Activated T-helper 1 cell treated with anti-CD3 and anti-CD28 coated beads, Interleukin-12 subunit alpha, Interleukin-12 subunit beta, Interleukin-2, Interleukin-4 antibody, amounts not matched to agents 30 ng/mL and 10 ng/mL and 1 ng/mL, durations not matched to agents 14 hours and 24 hours and 36 hours (primary cell): ENCODE measurements at regions not wholly inside any gene's neighbourhood (a gene's known extent, or its start where the extent isn't known, plus 50 kb on each side); places are given as distances from the start of the nearest gene placed in this dataset.
"Not testable (repeated sequence)": the region's sequence is repeated elsewhere in the genome, so short reads cannot be mapped to it uniquely, and the experiment has no call there.

ENCODE experiments used
- DNase-seq: peaks from one replicate; pipeline ENCODE4 v3.0.0; 2021; ENCODE audit warnings: low spot score
- H3K27ac Mint-ChIP-seq: one replicate; pipeline ENCODE4 v1.8.0; 2021; ENCODE audit warnings: mild to moderate bottlenecking, mixed read lengths
- H3K27me3 Mint-ChIP-seq: one replicate; pipeline ENCODE4 v1.8.0; 2022; ENCODE audit warnings: mild to moderate bottlenecking, moderate library complexity, mixed read lengths; ENCODE audit not compliant: insufficient read depth
- H3K36me3 Mint-ChIP-seq: one replicate; pipeline ENCODE4 v1.8.0; 2021; ENCODE audit warnings: low read depth, mixed read lengths
- H3K4me1 Mint-ChIP-seq: one replicate; pipeline ENCODE4 v1.8.0; 2021; ENCODE audit warnings: low read depth, mixed read lengths
- H3K4me3 Mint-ChIP-seq: one replicate; pipeline ENCODE4 v1.8.0; 2021; ENCODE audit warnings: mild to moderate bottlenecking, moderate library complexity, mixed read lengths
- H3K9me3 Mint-ChIP-seq: one replicate; pipeline ENCODE4 v1.8.0; 2021; ENCODE audit warnings: mixed read lengths
- intact Hi-C: fragments of 100-400 bp; cut with micrococcal nuclease; formaldehyde crosslinking; loops from one replicate; pipeline ENCODE4 v1.15.1; 2024

DNA sequence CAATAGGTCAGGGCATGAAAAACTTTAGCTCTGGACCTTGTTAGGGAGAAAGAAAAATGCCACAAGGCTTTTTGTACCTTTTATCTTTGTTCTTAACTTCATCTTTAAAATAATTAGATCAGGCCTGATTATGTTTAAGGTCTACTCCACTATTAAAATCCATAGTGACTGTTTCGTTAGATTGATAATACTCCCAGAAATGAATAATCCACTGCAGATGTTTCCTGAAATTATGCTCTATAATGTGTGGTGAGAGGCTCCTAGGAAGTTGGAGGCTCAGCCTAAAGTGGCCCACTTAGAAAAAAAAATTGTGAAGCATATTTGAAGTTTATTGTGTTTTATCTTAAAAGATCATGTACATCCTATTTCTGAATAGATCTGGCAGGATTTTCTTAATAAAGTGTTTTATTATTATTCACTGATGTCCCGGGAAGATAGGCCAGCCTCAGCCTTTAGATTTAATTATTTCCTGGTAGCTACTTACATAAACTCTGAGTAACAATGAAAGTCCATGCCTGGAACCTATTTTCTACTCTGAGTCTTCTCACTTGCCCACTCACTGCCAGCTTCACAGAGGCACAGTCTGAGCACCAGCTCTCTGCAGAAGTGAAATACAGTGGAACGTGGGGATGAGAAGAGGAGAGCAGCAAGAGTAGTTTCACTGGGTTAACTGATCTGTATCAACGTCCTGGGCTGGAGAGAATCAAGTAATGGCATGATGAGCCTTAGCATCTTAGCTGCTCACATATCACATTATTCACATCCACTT is 126.8 kb upstream of the TMEM170B start:
- Mint-ChIP-seq H3K27ac (peak overlapping the region; percentile 71), H3K4me1 (peaks cover 57% of the 10 kb centered on the region), H3K9me3 (peaks cover 13% of the 10 kb centered on the region), H3K4me3 (no peak overlapping the region), H3K27me3 (no peaks in the 10 kb centered on the region), H3K36me3 (peaks cover 3% of the 10 kb centered on the region)
- intact Hi-C loops: loop anchor here (5.0 kb wide), 3 partner anchors 87 to 238 kb away; partner anchors contain the start of gene TMEM170B
- no peak for DNase-seq

DNA sequence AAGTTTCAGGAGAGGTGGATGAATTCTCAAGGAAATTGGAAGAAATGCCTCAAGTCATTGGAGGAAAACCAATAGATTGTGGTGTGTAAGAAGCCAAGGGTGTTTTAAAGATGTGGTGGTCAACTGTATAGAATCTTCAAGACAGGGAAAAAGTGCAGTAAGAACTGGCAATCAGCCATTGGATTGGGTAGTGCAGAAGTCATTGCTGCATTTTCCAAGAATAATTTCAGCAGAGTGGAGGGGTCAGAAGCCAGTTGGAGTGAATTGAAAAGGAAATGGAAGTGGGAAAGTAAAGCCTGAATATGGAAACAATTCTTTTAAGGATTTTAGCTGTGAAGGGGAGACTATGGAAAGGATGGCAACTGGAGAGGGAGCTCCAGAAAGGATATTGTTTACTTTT is 128.2 kb upstream of the TMEM170B start:
- peaks cover 12% of the 10 kb centered on the region for H3K9me3 Mint-ChIP-seq
- no peak for DNase-seq
- H3K27ac Mint-ChIP-seq: peak overlapping the region; percentile 46
- H3K4me1 Mint-ChIP-seq: peaks cover 43% of the 10 kb centered on the region
- peaks cover 3% of the 10 kb centered on the region for H3K36me3 Mint-ChIP-seq
- intact Hi-C loops: no loop called here
- H3K27me3 Mint-ChIP-seq: no peaks in the 10 kb centered on the region
- H3K4me3 Mint-ChIP-seq: no peak overlapping the region

DNA sequence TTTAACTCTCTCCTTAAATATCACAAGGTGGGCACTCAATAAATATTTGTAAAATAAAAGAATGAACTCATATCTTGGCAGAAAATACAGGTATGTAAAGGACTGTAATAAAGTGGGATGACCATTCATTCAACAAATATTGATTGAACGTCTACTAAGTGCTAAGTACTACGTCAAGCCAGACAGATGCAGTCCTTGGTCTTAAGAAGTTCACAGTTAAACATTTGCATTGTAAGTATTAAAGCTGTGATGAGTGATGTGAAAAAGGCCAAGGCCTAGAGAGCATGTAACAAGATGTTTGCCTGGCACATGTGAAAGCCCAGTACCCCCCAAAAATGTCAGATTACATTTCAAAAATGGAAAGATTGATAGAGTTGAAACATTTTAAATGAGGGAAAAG is 130.1 kb upstream of the TMEM170B start:
- no peaks in the 10 kb centered on the region for H3K27me3 Mint-ChIP-seq
- no peak overlapping the region for H3K27ac Mint-ChIP-seq
- peaks cover 3% of the 10 kb centered on the region for H3K36me3 Mint-ChIP-seq
- peaks cover 9% of the 10 kb centered on the region for H3K9me3 Mint-ChIP-seq
- intact Hi-C loops: no loop called here
- DNase-seq: no peak
- peaks cover 24% of the 10 kb centered on the region for H3K4me1 Mint-ChIP-seq
- H3K4me3 Mint-ChIP-seq: no peak overlapping the region

DNA sequence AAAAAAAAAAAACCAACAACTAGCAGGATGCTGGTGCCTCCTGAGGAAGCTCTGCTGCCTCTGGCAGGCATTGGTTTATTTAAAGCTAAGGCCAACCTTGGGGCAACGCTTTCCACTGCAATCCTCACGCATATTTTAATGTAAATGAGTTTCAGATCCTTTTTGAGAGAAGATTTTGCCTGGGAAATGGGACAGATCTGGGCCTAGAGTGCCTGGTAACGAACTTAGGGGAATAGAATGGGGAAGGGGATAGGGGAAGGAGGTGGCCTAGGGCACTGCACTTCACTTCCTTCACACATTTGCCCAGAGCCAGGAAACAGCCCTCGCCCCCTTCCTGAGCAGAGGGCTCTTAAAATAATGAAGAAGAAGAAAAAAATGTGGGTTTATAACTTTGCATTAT is 132.7 kb upstream of the TMEM170B start:
- H3K27me3 Mint-ChIP-seq: peaks cover 2% of the 10 kb centered on the region
- no peak for DNase-seq
- H3K9me3 Mint-ChIP-seq: peaks cover 9% of the 10 kb centered on the region
- H3K4me3 Mint-ChIP-seq: no peak overlapping the region
- intact Hi-C loops: no loop called here
- no peak overlapping the region for H3K27ac Mint-ChIP-seq
- peaks cover 6% of the 10 kb centered on the region for H3K4me1 Mint-ChIP-seq
- H3K36me3 Mint-ChIP-seq: peaks cover 3% of the 10 kb centered on the region

DNA sequence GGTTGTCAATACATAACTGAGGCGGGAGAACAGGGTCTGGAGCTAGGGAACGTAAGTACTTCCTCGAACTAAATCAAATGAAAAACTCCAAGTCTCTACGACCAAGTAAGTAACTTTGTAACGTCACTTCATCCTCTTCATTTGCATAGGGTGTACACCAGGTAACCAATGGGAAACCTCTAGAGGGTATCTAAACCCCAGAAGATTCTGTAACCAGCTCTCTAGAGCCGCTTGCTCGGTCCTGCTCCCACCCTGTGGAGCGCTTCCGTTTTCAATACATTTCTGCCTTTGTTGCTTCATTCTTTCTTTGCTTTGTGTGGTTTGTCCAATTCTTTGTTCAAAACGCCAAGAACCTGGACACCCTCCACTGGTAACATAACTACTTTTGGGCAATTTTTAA is 133.5 kb upstream of the TMEM170B start:
- DNase-seq: no peak
- Mint-ChIP-seq H3K4me1 (peaks cover under 1% of the 10 kb centered on the region), H3K27ac (no peak overlapping the region), H3K4me3 (no peak overlapping the region), H3K27me3 (peaks cover 5% of the 10 kb centered on the region), H3K36me3 (peaks cover 3% of the 10 kb centered on the region), H3K9me3 (peaks cover 4% of the 10 kb centered on the region)
- intact Hi-C loops: no loop called here

DNA sequence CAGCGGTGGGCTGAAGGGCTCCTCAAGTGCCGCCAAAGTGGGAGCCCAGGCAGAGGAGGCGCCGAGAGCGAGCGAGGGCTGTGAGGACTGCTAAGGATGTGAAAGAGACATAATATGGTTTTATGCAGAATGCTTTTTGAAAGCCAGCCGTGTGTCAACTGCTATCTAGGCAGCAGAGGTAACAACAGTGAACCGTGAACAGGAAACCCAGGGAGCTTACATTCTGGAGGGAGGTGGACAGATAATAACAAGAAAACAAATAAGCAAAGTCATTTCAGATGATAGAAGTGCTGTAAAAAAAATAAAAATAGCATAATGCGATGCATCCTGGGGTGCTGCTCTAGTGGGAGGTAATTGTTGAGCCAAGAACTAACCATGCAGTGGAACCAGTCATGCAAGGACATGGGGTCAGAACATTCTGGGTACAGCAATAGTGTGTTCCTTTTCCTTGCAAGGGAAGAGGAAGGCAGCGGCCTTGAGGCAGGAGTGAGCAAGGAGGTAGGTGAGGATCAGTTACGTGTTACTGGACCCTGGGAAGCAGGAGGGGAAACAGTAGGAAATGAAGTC is 134.4 kb upstream of the TMEM170B start:
- no peak for DNase-seq
- Mint-ChIP-seq H3K4me3 (no peak overlapping the region), H3K36me3 (peaks cover 3% of the 10 kb centered on the region), H3K27ac (no peak overlapping the region), H3K9me3 (peaks cover 4% of the 10 kb centered on the region), H3K4me1 (peaks cover 2% of the 10 kb centered on the region), H3K27me3 (peaks cover 5% of the 10 kb centered on the region)
- intact Hi-C loops: no loop called here

DNA sequence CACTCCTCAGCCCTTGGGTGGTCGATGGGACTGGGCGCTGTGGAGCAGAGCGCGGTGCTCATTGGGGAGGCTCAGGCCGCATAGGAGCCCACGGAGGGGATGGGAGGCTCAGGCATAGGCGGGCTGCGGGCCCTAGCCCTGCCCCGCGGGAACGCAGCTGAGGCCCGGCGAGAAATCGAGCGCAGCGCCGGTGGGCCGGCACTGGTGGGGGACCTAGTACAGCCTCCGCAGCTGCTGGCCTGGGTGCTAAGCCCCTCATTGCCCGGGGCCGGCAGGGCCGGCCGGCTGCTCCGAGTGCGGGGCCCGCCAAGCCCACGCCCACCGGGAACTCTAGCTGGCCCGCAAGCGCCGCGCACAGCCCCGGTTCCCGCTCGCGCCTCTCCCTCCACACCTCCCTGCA is 135.0 kb upstream of the TMEM170B start:
- H3K9me3 Mint-ChIP-seq, H3K4me1 Mint-ChIP-seq, DNase-seq, H3K36me3 Mint-ChIP-seq, intact Hi-C loops, H3K27ac Mint-ChIP-seq, H3K27me3 Mint-ChIP-seq, H3K4me3 Mint-ChIP-seq: not testable (repeated sequence)

DNA sequence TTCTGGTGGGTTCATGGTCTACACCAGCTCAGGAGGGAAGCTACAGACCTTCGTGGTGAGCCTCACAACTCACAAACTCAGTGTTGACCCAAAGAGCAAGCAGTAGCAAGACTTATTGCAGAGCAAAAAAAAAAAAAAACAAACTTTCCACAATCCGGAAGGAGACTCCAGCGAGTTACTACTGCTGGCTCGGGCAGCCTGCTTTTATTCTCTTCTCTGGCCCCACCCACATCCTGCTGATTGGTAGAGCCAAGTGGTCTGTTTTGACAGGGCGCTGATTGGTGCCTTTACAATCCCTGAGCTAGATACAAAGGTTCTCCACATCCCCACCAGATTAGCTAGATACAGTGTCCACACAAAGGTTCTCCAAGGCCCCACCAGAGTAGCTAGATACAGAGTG is 135.6 kb upstream of the TMEM170B start:
- H3K4me1 Mint-ChIP-seq, H3K36me3 Mint-ChIP-seq, H3K4me3 Mint-ChIP-seq, H3K27ac Mint-ChIP-seq, H3K9me3 Mint-ChIP-seq, DNase-seq, H3K27me3 Mint-ChIP-seq, intact Hi-C loops: not testable (repeated sequence)

DNA sequence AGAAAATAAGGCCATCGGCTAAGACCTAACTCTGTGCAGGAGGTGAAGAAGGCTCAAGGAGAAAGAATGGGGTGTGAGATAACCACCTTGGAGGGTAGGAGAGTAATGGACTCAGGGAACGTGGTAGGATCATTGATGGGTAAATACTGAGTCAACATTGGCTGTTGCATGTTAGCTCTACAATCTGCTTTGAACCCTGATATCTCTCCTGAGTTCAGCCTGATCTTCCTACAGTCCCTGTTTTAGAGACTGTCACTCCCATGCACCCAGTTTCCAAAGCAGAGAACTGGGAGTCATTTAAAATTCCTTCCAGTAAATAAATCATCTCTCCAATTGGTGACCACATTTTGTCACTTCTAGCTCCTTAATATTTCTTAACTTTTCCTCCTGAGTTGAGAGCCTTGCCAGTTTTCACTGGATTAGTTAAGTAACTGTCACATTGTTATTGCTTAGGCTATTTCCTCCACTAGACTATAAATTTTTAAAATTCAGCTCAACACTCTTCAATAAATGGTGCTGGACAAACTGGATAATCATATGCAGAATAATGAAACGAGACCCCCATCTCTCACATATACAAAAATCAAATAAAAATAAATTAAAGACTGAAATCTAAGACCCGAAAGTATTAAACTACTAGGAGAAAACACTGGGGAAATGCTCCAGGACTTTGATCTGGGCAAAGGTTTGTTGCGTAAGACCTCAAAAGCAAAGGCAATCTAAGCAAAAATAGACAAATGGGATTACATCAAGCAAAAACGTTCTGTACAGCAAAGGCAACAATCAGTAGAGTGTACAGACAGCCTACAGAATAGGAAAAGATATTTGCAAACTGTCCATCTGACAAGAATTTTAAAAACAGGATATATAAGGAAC is 138.9 kb upstream of the TMEM170B start:
- Mint-ChIP-seq H3K27ac (no peak overlapping the region), H3K9me3 (peaks cover 11% of the 10 kb centered on the region), H3K4me1 (peaks cover 18% of the 10 kb centered on the region), H3K27me3 (peaks cover 9% of the 10 kb centered on the region), H3K36me3 (peaks cover 4% of the 10 kb centered on the region), H3K4me3 (no peak overlapping the region)
- intact Hi-C loops: no loop called here
- no peak for DNase-seq

DNA sequence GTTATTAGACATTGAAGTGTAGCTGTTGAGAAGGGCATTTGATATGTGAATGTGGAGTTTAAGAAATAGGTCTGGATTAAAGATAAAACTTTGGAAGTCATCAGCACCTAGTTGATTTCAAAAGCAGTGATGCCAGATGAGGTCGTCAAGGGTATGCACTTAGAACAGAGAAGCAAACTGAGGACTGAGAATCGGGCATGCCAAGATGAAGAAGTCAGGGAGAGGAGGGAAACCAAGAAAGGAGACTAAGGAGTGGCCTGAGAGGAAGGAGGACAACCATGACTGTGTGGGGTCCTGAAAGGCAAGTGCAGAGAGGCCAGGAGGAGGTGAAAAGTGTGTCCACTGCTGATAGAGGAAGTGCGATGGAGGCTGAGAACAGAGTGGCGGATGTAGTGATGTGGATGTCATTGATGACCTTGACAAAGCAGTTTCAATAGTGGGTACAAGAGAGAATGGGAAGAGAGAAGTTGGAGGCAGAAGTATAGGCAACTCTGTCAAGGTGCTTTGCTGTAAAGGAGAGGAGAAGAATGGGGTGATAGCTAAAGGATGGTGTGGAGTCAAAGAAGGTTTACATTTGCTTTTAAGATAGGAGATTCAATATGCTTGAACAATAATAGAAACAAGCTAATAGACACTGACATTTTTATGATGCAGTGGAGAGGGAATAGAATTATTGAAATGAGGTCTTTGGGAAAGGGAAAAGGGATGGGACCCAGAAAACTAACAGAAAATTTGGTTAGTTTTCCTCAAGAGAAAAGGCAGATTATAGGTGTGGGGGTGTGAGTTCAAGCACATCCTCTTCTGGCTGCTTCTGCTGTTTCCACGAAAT is 139.7 kb upstream of the TMEM170B start:
- Mint-ChIP-seq H3K4me1 (peaks cover 19% of the 10 kb centered on the region), H3K9me3 (peaks cover 15% of the 10 kb centered on the region), H3K36me3 (peaks cover 4% of the 10 kb centered on the region), H3K27ac (no peak overlapping the region), H3K4me3 (no peak overlapping the region), H3K27me3 (peaks cover 9% of the 10 kb centered on the region)
- no peak for DNase-seq
- intact Hi-C loops: no loop called here

DNA sequence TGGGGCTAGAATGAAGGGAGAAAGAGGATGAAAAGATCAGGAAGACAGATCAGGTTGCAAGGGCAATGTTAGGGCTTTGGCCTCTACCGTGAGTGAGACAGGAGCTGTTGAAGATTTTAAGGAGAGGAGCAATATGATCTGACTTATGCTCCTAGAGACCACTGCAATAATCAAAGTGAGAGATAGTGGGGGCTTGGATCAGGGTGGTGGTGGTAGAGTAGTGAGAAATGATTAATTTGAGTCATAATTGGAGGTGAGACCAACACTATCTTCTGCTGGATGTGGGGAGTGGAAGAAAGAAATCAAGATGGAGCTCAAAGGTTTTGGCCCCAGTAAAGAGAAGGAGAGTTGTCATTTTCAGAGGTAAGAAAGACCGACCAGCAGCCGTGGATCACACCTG is 140.7 kb upstream of the TMEM170B start:
- Mint-ChIP-seq H3K9me3 (peaks cover 22% of the 10 kb centered on the region), H3K36me3 (peaks cover 8% of the 10 kb centered on the region), H3K4me1 (peaks cover 19% of the 10 kb centered on the region), H3K27me3 (peaks cover 9% of the 10 kb centered on the region), H3K27ac (no peak overlapping the region), H3K4me3 (no peak overlapping the region)
- intact Hi-C loops: no loop called here
- no peak for DNase-seq

DNA sequence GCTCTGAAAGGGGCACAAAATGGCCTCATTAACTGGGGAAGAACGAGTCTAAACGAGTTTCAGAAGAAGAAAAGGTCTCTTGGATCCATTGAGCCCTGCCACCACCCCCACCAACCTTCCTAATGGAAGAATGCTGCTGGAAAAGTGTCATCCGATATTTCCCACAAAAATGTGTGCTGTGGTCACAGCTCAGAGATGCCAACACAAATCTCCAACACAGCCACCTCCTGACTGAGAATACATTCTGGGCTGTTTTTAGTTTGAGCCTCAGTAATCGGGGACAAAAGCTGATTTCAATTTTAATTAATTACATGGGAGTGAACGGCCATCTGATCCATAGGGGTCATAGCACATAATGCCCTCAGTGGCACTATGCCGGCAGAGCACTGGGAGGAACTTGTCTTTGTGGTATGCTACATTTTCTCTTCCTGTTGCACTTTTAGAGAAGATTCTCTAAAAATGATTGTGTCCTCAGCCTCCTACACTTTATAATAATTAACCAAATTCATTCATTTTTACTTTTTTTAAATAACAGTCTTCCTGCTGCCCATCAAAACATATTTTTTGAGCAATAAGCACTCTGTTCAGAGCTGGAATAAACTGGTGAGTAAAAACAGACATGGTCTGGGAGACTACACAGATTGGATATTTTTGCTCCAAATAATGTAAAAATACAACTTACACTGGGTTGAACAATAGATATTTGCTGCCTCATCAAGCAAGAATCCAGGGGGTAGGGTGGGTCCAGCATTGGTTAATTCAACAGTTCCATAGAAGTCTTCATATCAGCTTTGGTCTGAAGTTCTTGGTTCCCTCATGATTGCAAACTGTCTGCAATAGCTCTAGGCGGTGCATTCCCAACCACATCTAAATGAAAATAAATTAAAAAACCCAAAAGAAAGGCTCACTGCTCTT is 143.6 kb upstream of the TMEM170B start:
- peaks cover 4% of the 10 kb centered on the region for H3K27me3 Mint-ChIP-seq
- H3K9me3 Mint-ChIP-seq: peaks cover 32% of the 10 kb centered on the region
- peaks cover 10% of the 10 kb centered on the region for H3K36me3 Mint-ChIP-seq
- DNase-seq: no peak
- H3K4me1 Mint-ChIP-seq: peaks cover 19% of the 10 kb centered on the region
- intact Hi-C loops: no loop called here
- no peak overlapping the region for H3K4me3 Mint-ChIP-seq
- no peak overlapping the region for H3K27ac Mint-ChIP-seq
